AG04450 (cell line): ENCODE measurements at regions not wholly inside any gene's neighbourhood (a gene's known extent, or its start where the extent isn't known, plus 50 kb on each side); places are given as distances from the start of the nearest gene placed in this dataset. TPM values are rescaled to one million over a fixed set of nuclear protein-coding genes. Genes with fewer than 3 reads are reported as not detected.

Experiments used
- CTCF ChIA-PET: fragments of 300-600, 350-600 bp; formaldehyde crosslinking; extraction: SDS; loops from one replicate; lab custom pipeline; 2022; ENCODE audit warnings: antibody characterized with exemption, inconsistent platforms; lab: Charles Lee
- POLR2A ChIA-PET: fragments of 350-600 bp; formaldehyde crosslinking; extraction: SDS; loops from one replicate; lab custom pipeline; 2021; ENCODE audit warnings: antibody characterized with exemption, inconsistent platforms; lab: Yijun Ruan, JAX
- DNase-seq: peaks from one replicate; pipeline ENCODE4 v3.0.0-alpha.2; 2011; ENCODE audit warnings: low read depth, low spot score
- H3K27ac ChIP-seq: one replicate; pipeline ENCODE4 v1.5.1; 2012; ENCODE audit warnings: low read depth, low read length, control low read depth
- H3K27me3 ChIP-seq: one replicate; pipeline ENCODE4 v1.6.0; 2012; ENCODE audit warnings: low read length; ENCODE audit not compliant: control insufficient read depth, insufficient read depth
- H3K4me3 ChIP-seq: 2 replicates; pipeline ENCODE4 v1.5.1; 2011; ENCODE audit warnings: mild to moderate bottlenecking, low read depth, low read length, control low read depth
- H3K9me3 ChIP-seq: 2 replicates; pipeline ENCODE4 v1.5.1; 2012; ENCODE audit warnings: low read length; ENCODE audit not compliant: control insufficient read depth, insufficient read depth
- CTCF ChIP-seq: IDR thresholded peaks from 2 replicates; pipeline ENCODE4 v1.5.1; 2011; ENCODE audit warnings: low read depth, low read length, control low read depth, inconsistent platforms
- small RNA-seq: library from RNA; depleted of rRNA; stranded (forward); fragments of <200 nt; gene quantifications from one replicate; pipeline ENCODE3, GENCODE V24; 2012; ENCODE audit warnings: low read depth; ENCODE audit not compliant: insufficient read length

GRCh38 chrX:44401151-44401550 is 57.7 kb upstream of the EFHC2 start:
- no peak for DNase-seq
- Histone ChIP-seq H3K27ac (no peak overlapping the region), H3K27me3 (no peaks in the 10 kb centered on the region), H3K9me3 (no peaks in the 10 kb centered on the region), H3K4me3 (no peak overlapping the region)
- POLR2A ChIA-PET, result no interaction called here
- TF ChIP-seq CTCF, result no peak
- CTCF ChIA-PET, result interaction anchor here (1.3 kb wide), 1 partner anchor 157 kb away, joined by 5 read pairs; no protein-coding TSS in a partner anchor

- ChIA-PET POLR2A (no interaction called here), CTCF (interaction anchor here (1.3 kb wide), 1 partner anchor 156 kb away, joined by 5 read pairs; no protein-coding TSS in a partner anchor)
- Histone ChIP-seq H3K27ac (no peak overlapping the region), H3K9me3 (no peaks in the 10 kb centered on the region), H3K27me3 (no peaks in the 10 kb centered on the region), H3K4me3 (no peak overlapping the region)
- peak; percentile 80 for DNase-seq
- no peak for TF ChIP-seq CTCF
Observed at GRCh38 chrX:44400588-44400987, 57.1 kb upstream of the EFHC2 start.

GRCh38 chrX:44400161-44400560 is 56.7 kb upstream of the EFHC2 start:
- CTCF ChIA-PET, result no interaction called here
- Histone ChIP-seq H3K4me3 (no peak overlapping the region), H3K9me3 (no peaks in the 10 kb centered on the region)

More at GRCh38 chrX:44400161-44400560, 56.7 kb upstream of the EFHC2 start:
- no peaks in the 10 kb centered on the region for H3K27me3 ChIP-seq
- POLR2A ChIA-PET, result no interaction called here
- H3K27ac ChIP-seq, result no peak overlapping the region
- TF ChIP-seq CTCF, result no peak
- no peak for DNase-seq

Small RNA genes lying in the stretch of these regions (small RNA-seq; reads per million reads assigned to genes)
- not detected for gene RF00019
